RCC 7860 (cell line): ENCODE measurements at regions not wholly inside any gene's neighbourhood (a gene's known extent, or its start where the extent isn't known, plus 50 kb on each side); places are given as distances from the start of the nearest gene placed in this dataset.

Source experiments
- DNase-seq: peaks from one replicate; pipeline ENCODE4 v3.0.0-alpha.2; 2015; ENCODE audit warnings: low spot score
- FAIRE-seq: peaks from 2 replicates; lab custom pipeline; 2012; peaks lifted over from hg19 to GRCh38; lab: Jason Lieb, UNC

GRCh38 chr1:238099871-238100270 lies 209.1 kb upstream of the ZP4 start:
- DNase-seq = no peak
- no peak for FAIRE-seq

GRCh38 chr1:238089615-238090014 lies 198.9 kb upstream of the ZP4 start:
- FAIRE-seq (no peak), DNase-seq (no peak)

- FAIRE-seq = no peak
Observed at GRCh38 chr1:238088560-238089290, 198.0 kb upstream of the ZP4 start.

GRCh38 chr1:238073991-238074390 lies 183.3 kb upstream of the ZP4 start:
- no peak for DNase-seq
- FAIRE-seq = no peak

More at GRCh38 chr1:238088560-238089290, 198.0 kb upstream of the ZP4 start:
- no peak for DNase-seq

GRCh38 chr1:238071061-238071460 lies 180.3 kb upstream of the ZP4 start:
- FAIRE-seq (no peak), DNase-seq (no peak)

GRCh38 chr1:238063454-238063853 lies 172.7 kb upstream of the ZP4 start:
- peak; percentile 96 for DNase-seq
- FAIRE-seq = peak; percentile 99

GRCh38 chr1:238061967-238062613 lies 171.4 kb upstream of the ZP4 start:
- peak; percentile 85 for DNase-seq
- peak; percentile 94 for FAIRE-seq

- FAIRE-seq (peak; percentile 78), DNase-seq (peak; percentile 31)
Observed at GRCh38 chr1:238060061-238060460, 169.3 kb upstream of the ZP4 start.

GRCh38 chr1:238052496-238053266 lies 162.0 kb upstream of the ZP4 start:
- DNase-seq = peak; percentile 53
- peak; percentile 64 for FAIRE-seq

GRCh38 chr1:238029126-238029525 lies 138.4 kb upstream of the ZP4 start:
- DNase-seq (peak; percentile 84), FAIRE-seq (peak; percentile 97)

GRCh38 chr1:238027366-238027765 lies 136.6 kb upstream of the ZP4 start:
- FAIRE-seq (no peak), DNase-seq (no peak)

- FAIRE-seq (no peak), DNase-seq (no peak)
Observed at GRCh38 chr1:238023137-238023536, 132.4 kb upstream of the ZP4 start.

GRCh38 chr1:238018214-238018613 lies 127.5 kb upstream of the ZP4 start:
- FAIRE-seq (no peak), DNase-seq (no peak)

- no peak for FAIRE-seq
Observed at GRCh38 chr1:238006779-238007178, 116.1 kb upstream of the ZP4 start.

GRCh38 chr1:238005116-238005515 lies 114.4 kb upstream of the ZP4 start:
- FAIRE-seq (no peak), DNase-seq (no peak)

More at GRCh38 chr1:238006779-238007178, 116.1 kb upstream of the ZP4 start:
- DNase-seq = no peak

GRCh38 chr1:238001818-238002217 lies 111.1 kb upstream of the ZP4 start:
- FAIRE-seq = no peak
- no peak for DNase-seq

GRCh38 chr1:237999426-238000052 lies 108.8 kb upstream of the ZP4 start:
- DNase-seq (no peak), FAIRE-seq (no peak)

GRCh38 chr1:237998581-237998980 lies 107.9 kb upstream of the ZP4 start:
- FAIRE-seq (no peak), DNase-seq (no peak)

GRCh38 chr1:237983496-237983895 lies 92.8 kb upstream of the ZP4 start:
- no peak for FAIRE-seq
- DNase-seq = no peak

- no peak for FAIRE-seq
Observed at GRCh38 chr1:237981223-237981622, 90.5 kb upstream of the ZP4 start.

GRCh38 chr1:237976331-237976730 lies 85.6 kb upstream of the ZP4 start:
- no peak for FAIRE-seq

More at GRCh38 chr1:237981223-237981622, 90.5 kb upstream of the ZP4 start:
- DNase-seq = no peak

More at GRCh38 chr1:237976331-237976730, 85.6 kb upstream of the ZP4 start:
- no peak for DNase-seq
